ENCODE measurements at regions not wholly inside any gene's neighbourhood (a gene's known extent, or its start where the extent isn't known, plus 50 kb on each side); places are given as distances from the start of the nearest gene placed in this dataset.
"Not testable (repeated sequence)": the region's sequence is repeated elsewhere in the genome, so short reads cannot be mapped to it uniquely, and the experiment has no call there.

DNA sequence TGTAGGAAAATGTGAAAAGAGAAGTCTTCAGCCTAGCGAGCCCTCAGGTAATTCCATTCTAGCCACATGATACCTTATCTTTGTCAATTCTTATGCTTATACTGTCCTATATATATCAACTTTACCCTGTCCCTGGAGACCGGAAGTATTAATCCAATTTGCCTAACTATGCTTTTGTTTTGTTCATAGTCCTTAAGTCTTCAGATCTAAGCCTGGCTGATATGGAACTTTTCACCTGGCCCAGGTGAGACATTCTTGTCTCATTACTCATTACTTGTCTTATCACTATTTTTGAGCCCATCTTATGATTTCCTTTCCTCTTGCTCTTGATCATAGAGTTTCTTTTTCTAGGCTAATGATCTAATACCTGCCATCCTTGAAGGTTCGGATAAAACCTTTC is 194.1 kb upstream of the FANCL start:
- no peak for DNase-seq

DNA sequence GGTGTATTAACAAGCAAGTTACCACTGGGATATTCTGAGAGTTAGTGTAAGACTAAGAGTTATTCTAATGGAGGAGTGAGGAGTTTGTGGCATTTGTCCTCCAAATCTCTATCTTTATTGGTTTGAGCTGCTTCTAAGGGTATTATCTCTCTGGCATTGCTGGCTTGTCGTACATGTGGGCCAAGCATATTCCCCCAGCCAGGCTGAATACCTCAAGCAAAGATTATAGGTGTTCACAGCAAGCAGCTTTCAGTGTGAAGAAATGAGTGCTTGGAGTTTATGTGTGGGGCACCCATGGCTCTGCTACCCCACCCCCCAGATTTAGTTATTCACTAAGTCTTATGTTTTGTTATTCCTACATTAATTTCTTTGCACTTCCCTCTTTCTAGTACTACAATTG is 193.6 kb upstream of the FANCL start:
- no peak for DNase-seq

DNA sequence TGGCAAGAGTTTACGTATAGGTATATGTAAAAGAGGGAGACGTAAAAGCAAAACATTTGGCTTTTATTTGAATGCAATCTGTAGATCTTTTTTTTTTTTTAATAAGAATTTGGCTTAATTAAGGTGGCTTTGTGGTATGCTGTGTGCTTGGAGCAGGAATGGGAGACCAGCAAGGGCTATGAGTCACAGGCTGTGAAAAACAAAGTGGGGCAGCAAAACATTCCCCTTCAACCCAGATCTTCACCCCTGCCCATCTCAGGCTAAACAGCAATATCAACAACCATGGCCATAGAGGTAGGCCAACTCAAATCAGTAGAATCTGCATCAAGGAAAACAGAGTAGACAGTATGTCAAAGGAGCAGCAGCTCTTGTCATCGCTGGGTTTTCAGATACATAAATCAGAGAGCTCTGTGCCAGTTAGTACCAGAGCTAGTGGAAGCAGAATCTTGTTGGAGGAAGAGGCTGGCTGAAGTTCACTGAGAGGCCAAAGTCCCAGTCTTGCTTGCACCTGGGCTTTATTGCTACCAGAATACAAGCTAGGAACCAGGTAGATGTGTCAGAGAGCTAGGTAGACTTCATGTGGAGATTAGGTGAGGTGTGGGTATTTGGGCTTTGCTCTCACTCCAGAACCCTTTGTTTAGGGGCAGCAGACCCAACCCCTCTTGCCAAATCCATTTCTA is 191.5 kb upstream of the FANCL start:
- no peak for DNase-seq

DNA sequence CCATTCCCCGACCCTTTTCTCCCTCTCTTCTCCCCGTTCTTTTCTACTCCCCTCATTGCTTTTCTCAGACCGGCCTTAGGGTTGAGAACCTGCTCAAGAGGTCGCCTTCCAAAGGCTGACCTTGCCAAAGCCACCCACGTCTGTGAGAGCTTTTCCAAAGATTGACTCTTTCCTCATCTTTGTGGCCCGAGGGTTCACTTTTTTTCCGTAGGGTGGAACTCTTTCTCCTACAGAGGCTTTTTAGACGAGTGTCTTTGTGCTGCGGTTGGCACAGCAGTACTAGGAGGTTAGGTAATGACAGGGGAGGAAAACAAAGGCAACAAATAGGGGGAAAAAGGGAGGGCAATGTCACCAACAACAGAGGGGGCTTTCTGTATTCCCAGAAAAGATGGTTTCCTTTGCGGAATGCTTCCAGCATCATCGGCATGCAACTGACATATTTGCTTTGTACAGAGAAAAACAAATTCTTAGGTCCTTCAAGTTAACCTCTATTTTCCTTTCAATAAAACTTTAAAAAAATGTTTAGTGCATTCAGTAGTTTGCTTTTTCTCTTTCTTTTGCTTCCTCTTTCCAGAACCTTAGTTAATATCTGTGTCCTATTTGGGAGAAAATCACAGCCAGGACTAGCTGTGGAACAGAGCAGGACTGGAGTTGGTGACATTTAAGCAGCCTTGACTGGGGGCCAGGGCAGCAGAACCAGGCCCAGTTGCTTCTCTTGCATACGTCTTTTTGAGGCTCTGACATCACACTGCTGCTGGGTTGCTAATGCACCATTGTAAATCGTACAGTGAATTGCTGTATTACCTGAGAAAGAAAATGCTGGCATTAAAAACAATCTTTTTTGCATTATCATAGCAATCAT is 188.1 kb upstream of the FANCL start:
- no peak for DNase-seq

DNA sequence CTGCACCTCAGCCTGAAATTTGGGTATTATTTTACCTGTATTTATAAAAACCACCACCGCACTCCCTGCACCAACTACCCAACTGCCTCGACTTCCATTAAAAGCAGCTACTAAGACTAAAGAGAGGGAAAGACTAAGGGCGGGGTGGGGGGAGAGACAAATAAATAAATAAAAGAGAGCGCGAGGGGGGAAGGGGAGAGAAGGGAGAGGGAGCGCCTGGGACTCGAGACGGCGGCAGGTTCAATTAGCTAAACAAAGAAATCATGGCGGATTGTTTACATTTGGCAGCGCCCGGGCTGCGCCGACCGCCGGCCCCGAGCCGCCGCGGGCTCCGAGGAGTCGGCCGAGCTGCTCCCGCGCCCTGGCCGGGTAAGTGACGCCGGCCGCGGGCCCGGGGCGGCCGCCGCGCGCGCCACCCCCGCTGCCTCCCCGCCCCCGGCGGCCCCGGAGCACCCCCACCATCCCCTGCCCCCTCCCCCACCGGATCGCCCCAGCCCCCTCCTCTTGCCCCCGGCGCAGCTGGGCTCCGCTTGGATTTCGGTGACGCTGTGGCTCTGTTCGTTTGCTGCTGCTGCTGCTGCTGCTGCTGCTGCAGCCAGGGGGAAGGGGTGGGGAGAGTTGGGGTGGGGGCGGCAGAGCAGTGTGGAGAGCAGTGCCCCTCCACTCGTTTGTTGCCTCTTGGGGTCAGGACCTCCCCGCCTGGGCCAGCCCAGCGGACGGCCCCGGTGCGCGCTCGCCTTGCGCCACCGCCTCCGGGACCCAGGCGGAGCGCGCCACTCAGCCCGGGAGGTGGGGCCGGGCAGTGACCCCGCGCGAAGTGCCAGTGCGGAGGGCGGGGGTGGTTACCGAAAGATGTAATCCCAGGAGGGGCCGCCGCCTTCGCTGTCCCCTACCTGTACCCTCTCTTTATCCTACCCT is 187.2 kb upstream of the FANCL start:
- DNase-seq, result peak; percentile 5 to 24

DNA sequence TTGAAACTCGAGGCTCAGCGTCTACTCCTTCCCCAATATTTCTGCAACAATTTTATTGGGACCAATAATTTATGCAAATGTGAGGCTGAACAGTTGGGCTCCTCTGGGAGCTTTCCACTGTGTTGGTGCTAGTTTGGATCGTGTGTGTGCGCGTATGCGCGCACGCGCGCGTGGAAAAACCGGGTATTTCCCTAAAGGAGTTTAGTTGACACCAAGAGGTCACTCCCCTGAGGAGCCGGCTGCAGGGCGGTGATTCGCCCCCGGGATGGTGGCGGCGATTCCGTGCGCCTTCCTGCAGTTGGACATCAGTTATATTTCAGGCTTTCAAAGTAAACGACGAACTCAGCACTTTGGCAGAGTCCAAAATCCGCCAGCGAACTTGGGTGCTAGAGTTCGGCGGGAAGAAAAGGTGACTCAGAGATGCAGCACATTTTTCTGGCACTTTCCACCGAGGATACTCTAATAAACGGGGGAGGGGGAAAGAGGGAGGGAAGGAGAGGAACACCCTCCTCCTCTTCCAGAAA is 186.5 kb upstream of the FANCL start:
- peak; percentile 40 to 73 for DNase-seq

DNA sequence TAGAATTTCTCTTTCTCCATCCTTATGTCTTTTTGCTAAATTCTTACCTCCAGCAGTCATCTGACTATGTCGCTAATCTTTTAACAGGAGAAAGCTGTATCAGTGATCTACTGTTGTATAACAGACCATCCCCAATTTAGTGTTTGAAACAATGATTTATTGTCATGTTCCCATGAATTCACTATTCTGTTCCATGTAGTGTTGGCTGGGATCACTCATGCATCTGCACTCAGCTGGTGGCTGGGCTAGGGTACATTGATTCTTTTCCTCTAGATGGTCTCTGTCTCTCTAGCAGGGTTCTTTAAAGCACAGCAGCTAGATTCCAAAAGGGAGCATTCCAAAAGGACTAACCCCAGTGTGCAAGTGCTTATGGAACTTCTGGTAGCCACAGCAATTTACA is 184.2 kb upstream of the FANCL start:
- no peak for DNase-seq

DNA sequence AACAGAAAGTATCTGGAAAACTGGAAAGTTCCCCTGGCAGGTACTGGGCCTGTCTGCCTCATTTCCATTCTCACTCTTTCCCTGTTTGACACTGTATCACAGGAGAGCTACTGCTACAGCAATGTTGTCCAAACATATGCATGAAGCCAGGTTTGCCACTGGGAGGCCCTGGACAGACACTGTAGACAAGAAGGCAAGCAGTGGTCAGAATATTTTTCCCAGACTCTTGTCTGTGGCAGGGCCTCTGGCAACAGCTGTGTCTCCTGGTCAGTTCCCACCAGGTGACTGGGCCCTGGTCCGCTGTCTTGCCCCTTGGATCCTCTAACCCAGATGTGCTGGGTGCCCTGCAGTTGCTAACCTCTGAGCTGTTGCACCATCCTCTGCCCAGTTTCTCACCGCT is 178.9 kb upstream of the FANCL start:
- no peak for DNase-seq

DNA sequence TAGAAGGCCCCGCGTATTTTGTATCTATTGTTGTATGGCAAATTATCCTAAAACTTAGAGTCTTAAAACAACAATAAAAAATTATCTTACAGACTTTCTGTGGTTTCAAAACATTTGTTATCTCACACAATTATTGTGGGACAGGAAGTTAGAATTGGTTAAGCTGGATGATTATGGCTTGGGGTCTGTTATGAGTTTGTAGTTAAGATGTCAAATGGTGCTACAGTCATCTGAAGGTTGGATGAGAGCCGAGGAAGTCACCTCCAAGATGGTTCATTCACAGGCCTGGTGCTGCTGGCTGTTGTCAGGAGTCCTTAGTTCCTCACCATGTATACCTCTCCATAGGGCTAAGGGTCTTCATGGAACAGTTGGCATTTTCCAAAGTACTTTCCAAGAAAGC is 175.6 kb upstream of the FANCL start:
- no peak for DNase-seq

DNA sequence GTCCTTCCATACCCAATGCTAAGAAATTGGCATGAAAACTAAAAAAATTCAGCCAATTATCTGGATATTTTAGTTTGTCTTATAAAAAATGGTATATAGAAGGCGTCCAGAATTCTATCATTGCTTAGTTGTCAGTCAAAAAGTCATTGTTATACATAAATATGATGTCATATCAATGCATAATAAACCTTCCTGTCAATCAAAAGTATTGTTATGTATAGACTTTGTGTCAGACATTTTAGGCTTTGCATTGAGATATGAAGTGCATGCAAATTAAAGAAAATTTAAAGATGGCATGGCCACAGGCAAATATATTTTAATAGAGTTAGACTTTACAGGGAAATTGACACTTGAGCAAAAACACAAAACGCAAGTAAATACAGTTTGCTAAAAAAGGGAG is 173.4 kb upstream of the FANCL start:
- no peak for DNase-seq

DNA sequence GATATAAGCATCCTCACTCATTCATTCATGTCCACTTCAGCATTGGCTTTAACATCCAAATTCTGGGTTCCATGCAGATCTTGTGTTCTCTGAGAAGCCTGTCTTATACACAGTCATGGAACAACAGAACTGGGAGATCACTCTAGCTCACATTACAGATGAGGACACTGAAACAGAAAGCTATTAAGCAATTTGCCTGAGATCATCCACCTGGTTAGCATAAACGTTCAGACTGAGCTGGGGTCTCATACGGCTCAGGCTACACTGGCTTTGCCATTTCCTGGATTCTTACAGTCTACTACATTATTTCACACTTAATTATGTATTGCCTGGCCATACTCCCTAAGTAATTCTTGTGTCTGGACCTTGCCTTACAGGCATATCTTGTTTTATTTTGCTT is 169.4 kb upstream of the FANCL start:
- DNase-seq, result no peak

DNA sequence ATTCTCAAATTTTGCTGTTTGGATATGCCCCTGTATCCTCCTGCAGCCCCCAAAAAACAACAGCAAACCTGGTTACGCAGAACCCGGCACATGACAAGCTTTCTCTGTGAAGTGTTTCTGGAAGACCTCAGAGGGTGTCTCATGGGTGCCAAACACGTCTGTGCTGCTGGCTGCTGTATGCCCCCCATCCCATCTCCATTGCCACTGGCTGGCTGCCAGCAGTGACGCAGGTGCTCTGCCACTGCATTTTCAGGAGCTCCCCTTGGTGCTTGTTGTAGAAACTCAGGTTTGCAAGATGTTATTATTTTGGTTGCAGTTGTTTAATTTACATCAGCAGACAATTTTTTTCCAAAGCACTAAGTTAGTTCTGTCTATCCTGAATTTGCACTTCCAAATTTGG is 166.4 kb upstream of the FANCL start:
- no peak for DNase-seq

DNA sequence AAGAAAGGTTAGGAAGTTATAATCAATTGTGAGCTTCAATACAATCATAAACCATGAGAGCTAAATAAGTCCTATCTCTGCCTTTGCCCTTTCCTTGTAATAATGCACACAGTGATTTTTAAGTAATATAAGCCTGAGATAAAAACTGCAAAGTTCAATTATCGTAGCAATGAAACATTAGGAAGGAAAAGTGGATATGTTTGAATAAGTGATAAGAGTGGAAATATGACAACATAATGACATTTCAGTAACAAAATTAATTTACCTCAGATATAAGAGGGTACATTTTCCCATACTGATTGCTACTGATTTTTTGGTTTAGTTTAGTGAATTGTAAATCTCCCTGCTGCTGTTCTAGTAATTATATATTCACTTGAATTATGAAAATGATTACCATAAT is 164.2 kb upstream of the FANCL start:
- DNase-seq, result no peak

DNA sequence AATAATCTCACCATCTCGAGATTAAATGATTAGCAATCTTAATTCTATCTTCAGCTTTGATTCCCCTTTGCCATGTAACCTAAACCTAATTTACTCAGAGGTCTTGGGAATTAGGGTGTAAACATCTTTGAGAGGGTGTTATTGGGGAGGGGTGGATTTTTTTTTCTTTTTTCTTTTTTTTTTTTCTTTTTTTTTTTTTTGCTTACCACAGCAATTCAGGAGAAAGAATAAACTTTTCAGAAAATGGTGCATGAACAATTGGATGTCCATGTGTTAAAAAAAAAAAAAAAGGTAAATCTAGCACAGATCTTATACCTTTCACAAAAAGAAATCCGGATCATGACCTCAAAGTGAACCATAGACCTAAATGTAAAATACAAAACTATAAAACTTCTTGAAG is 160.8 kb upstream of the FANCL start:
- DNase-seq, result no peak

DNA sequence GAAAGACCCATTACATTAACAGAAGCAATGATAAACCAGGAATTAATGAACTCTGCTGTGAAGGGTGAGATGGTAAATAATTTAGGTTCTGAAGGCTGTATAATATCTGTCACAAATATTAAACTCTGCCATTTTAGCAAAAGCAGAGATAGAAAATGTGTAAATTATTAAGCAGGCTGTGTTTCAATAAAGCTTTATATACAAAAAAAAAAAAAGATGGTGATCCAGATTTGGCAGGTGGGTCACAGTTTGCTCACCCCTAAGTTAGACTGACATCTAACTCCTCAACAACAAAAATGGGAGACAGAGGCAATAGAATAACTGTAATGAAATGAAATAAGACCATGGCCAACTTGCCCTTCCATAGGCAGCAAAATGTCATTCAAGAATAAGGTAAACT is 157.3 kb upstream of the FANCL start:
- no peak for DNase-seq

DNA sequence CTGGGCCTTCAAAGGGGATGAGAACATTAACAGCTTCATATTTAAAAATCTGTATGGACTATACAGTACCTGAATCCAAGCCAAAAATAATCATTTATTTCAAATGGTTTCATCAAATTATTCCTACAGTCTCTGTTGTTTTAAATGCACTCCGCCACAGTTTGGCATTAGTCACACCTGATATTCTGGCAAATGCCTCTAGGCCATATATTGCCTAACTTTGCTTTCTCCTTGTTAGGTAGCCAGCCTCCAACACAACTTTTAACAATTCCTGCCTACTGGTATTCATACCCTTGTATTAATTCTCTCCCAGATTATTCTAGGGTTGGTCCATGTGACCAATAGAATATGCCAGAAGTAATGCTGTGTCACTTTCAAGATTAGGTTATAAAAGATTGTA is 146.6 kb upstream of the FANCL start:
- no peak for DNase-seq

DNA sequence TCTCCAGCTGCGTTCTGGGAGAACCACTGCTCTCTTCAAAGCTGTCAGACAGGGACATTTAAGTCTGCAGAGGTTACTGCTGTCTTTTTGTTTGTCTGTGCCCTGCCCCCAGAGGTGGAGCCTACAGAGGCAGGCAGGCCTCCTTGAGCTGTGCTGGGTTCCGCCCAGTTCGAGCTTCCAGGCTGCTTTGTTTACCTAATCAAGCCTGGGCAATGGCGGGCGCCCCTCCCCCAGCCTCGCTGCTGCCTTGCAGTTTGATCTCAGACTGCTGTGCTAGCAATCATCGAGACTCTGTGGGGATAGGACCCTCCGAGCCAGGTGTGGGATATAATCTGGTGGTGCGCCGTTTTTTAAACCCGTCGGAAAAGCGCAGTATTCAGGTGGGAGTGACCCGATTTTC is 145.8 kb upstream of the FANCL start:
- not testable (repeated sequence) for DNase-seq

DNA sequence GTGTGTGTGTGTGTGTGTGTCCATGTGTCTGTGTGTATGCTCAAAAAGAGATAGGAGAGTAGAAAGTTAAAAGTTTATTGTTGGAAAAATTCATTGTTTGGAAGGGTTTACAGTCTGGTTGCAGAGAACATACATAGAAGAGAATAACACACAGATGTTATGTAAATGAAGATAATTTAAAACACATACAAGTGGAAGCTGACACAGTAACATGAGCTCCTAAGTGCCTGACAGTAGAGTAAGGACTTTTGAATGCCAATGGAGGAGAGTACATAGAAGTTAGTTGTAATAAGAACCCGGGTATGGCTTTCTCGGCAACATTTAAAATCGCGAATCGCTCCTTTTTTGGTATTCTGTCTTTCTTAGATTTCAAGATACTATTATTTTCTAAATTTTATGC is 137.0 kb upstream of the FANCL start:
- no peak for DNase-seq

DNA sequence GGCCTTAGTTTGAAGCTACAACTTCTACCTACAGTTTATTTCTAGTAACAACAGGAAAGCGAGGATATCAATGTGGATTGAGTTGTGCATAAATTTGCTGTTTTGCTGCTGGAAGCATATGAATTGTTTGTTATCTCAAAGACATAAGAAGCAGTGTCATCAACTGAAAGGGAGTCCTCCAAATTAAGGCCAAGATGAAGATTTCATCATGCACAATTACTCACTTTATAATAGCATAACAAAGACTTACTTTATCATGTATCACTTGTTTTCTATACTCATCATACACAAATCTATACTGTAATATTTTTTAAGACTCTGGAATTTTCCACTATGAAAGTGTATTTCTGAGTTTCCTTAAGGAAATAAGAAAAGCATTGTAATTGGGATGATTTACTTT is 136.1 kb upstream of the FANCL start:
- DNase-seq, result no peak

DNA sequence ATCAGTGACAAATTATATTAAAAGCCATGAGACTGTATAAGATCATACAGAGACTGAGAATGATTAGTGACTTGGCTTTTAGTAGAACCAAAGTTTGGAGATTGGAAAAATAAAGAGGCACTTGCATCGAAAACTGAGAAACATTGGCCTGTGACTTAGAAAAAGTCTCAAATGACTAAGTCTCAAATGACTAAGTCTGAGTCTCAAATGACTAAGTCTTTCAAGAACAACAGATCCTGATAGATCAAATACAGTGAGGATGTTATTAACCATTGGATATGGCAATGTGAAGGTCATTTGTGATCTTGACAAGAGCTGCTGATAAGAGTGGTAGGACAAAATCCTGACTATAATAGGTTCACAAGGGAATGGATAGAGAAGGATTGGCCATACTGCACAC is 135.5 kb upstream of the FANCL start:
- no peak for DNase-seq

DNA sequence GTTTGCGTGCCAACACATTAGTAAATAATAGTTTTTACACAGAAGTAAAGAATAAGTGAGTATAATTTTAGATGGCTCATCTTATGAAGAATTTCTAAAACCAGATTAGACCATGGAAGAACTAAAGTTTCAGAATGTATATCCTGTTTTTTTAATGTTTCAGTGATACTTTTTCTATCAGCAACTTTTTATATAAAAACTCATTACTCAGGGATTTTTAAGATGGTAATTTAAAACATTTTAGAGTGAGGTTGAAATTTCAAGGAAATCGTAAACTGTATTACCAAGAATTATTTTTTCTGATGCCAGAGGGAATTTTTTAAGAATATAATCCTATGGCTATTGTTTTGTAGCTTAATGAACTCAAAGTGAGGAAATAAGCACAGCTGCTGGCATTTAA is 128.5 kb upstream of the FANCL start:
- no peak for DNase-seq

DNA sequence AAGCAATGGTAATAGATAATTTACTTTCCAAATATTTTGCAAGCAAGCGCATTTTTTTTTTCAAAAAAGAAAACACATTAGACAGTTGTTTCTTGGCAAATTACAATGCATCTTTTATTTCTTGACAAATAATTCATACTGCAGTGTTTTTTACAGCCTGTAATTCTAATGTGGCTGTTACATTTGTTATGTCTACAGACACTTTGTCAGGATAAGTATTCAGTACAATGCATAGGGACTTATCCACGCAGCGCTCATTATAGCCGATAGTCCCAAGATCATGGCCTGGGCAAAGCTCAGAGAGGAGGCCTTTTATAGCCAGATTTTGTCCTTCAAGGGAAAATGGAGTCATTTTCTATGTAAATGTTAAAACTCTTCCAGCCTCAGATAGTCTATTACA is 123.0 kb upstream of the FANCL start:
- DNase-seq, result no peak

DNA sequence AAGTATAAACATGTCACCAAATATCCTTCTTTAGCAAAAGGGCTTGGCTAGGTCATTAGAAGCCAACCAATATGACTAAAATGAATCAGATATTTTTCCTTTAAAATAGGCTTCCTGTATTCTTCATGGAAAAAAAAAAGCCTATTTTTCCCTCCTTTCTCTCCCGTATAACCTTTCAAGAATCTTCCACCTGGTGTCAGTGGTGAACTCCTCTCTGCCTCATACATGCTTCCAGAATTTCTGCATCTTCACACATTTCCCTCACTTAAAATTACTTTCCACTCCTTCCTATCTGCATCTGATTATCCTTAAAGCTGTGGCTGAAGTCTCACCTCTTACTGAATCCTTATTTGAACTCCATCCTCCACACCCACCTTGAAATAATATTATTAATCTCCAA is 116.9 kb upstream of the FANCL start:
- no peak for DNase-seq

Measured in Kasumi-1 (cell line).